ENCODE measurements at regions not wholly inside any gene's neighbourhood (a gene's known extent, or its start where the extent isn't known, plus 50 kb on each side); places are given as distances from the start of the nearest gene placed in this dataset.
"Not testable (repeated sequence)": the region's sequence is repeated elsewhere in the genome, so short reads cannot be mapped to it uniquely, and the experiment has no call there.

GRCh38 chr21:10415859-10416258 lies 105.5 kb upstream of the TPTE start:
- not testable (repeated sequence) for TF ChIP-seq CTCF (IDR thresholded peaks at IDR 0.05; ENCODE audit: borderline replicate concordance, extremely low read depth, low read length, poor library complexity, severe bottlenecking); EZH2 (IDR thresholded peaks at IDR 0.05; ENCODE audit: borderline replicate concordance, low read depth, low read length, severe bottlenecking)
